ENCODE measurements at regions not wholly inside any gene's neighbourhood (a gene's known extent, or its start where the extent isn't known, plus 50 kb on each side); places are given as distances from the start of the nearest gene placed in this dataset.
"Not testable (repeated sequence)": the region's sequence is repeated elsewhere in the genome, so short reads cannot be mapped to it uniquely, and the experiment has no call there.

DNA sequence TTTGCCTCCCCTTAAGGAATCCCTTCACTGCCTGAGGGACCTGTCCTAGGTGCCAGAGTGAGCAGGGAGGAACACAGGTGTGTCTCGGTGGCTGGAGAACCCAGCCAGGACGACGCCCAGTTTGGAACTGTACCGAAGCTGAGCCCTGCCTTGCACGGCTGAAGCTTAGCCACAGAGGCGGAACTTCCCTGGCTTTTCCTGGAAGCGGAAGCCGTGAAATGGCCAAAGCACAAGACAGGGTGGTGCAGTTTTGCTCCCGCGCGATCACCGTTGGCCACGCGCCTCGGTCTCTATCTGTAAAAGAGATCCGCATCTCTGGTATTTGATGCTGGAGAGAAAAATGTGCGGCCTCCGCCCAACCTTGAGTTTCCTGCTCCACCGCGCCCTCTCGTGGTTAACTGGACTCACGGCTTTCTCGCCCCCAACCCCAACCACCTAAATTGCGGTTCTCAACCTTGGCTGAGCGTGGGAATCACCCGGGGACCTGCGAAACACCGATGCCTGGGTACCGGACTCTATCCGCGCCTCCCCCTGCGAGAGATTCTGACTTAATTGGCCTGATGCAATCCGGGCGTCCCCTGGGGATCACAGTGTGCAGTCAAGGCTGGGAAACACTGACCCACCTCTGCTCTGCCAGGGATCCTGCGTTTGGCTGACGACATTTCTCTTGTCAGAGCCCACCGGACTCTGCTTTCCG lies 70.7 kb upstream of the ABHD2 start:
- peak; percentile 55 to 96 for DNase-seq (ENCODE audit: low spot score in 2 of 2)
- intact Hi-C loops (cut with DNase I) = loop anchor here (1.0 to 10.0 kb wide), 6 partner anchors 35 to 363 kb away; partner anchors contain the start of genes ABHD2 and FANCI

GRCh38 chr15:89018207-89018606 lies 70.0 kb upstream of the ABHD2 start:
- peak overlapping the region; percentile 36 to 40 for H3K4me3 ChIP-seq
- intact Hi-C loops (cut with DNase I) = loop anchor here (5.0 to 10.0 kb wide), 4 partner anchors 69 to 363 kb away; partner anchors contain the start of genes ABHD2 and FANCI
- H3K4me1 ChIP-seq = peaks cover 24 to 57% of the 10 kb centered on the region in 2 donors

More for the DNA sequence above, 70.7 kb upstream of the ABHD2 start:
- TF ChIP-seq, protein P1, sequence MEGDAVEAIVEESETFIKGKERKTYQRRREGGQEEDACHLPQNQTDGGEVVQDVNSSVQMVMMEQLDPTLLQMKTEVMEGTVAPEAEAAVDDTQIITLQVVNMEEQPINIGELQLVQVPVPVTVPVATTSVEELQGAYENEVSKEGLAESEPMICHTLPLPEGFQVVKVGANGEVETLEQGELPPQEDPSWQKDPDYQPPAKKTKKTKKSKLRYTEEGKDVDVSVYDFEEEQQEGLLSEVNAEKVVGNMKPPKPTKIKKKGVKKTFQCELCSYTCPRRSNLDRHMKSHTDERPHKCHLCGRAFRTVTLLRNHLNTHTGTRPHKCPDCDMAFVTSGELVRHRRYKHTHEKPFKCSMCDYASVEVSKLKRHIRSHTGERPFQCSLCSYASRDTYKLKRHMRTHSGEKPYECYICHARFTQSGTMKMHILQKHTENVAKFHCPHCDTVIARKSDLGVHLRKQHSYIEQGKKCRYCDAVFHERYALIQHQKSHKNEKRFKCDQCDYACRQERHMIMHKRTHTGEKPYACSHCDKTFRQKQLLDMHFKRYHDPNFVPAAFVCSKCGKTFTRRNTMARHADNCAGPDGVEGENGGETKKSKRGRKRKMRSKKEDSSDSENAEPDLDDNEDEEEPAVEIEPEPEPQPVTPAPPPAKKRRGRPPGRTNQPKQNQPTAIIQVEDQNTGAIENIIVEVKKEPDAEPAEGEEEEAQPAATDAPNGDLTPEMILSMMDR (IDR thresholded peaks at IDR 0.05) = peak; percentile 76 to 82 (median 79)
- Histone ChIP-seq H3K4me1 (peaks cover 22 to 51% of the 10 kb centered on the region in 2 donors), H3K9me3 (no peaks in the 10 kb centered on the region), H3K36me3 (no peaks in the 10 kb centered on the region), H3K27me3 (no peaks in the 10 kb centered on the region), H3K27ac (peak overlapping the region; percentile 95 to 96), H3K4me3 (peak overlapping the region; percentile 36 to 40)

GRCh38 chr15:89019436-89019835 lies 68.8 kb upstream of the ABHD2 start:
- no peaks in the 10 kb centered on the region for H3K36me3 ChIP-seq
- peaks cover 24 to 65% of the 10 kb centered on the region in 2 donors for H3K4me1 ChIP-seq
- H3K9me3 ChIP-seq = no peaks in the 10 kb centered on the region
- H3K27me3 ChIP-seq = no peaks in the 10 kb centered on the region
- TF ChIP-seq, protein P1 (IDR thresholded peaks at IDR 0.05) = no peak
- intact Hi-C loops (cut with DNase I) = loop anchor here (5.0 to 10.0 kb wide), 4 partner anchors 68 to 365 kb away; partner anchors contain the start of genes ABHD2 and FANCI
- peak overlapping the region; percentile 95 to 96 for H3K27ac ChIP-seq
- DNase-seq (ENCODE audit: low spot score in 2 of 2) = no peak
- H3K4me3 ChIP-seq = no peak overlapping the region

More at GRCh38 chr15:89018207-89018606, 70.0 kb upstream of the ABHD2 start:
- H3K27me3 ChIP-seq = no peaks in the 10 kb centered on the region
- peak; percentile 60 to 93 for DNase-seq (ENCODE audit: low spot score in 2 of 2)
- H3K27ac ChIP-seq = peak overlapping the region; percentile 95 to 96
- no peaks in the 10 kb centered on the region for H3K36me3 ChIP-seq
- no peaks in the 10 kb centered on the region for H3K9me3 ChIP-seq
- TF ChIP-seq, protein P1 (IDR thresholded peaks at IDR 0.05) = no peak

DNA sequence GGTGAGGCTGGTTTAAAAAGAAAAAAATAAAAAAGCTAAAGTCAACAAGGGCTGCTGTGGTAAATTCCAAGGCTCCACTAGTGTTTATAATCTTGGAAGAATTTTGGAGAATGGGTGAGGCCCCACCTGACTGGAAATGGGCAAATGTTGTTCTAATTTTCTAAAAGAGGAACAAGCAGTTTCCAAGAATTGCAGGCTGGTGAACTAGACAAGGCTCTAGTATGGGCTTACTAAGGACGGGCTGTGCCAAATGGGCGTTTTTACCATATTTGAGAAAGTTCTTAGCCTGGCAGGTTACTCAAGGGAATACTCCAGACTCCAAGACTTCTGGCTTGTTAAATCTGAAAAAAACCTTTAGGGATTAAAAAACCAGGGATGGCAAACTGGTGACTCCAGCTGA lies 67.0 kb upstream of the ABHD2 start:
- DNase-seq (ENCODE audit: low spot score in 2 of 2) = peak in 1 of 2 donors; percentile 94
- Histone ChIP-seq H3K9me3 (no peaks in the 10 kb centered on the region), H3K36me3 (no peaks in the 10 kb centered on the region), H3K4me1 (peaks cover 24 to 62% of the 10 kb centered on the region in 2 donors), H3K27me3 (no peaks in the 10 kb centered on the region), H3K4me3 (no peak overlapping the region), H3K27ac (peak overlapping the region; percentile 95 to 96)
- TF ChIP-seq, protein P1 (IDR thresholded peaks at IDR 0.05) = no peak
- intact Hi-C loops (cut with DNase I) = no loop called here

DNA sequence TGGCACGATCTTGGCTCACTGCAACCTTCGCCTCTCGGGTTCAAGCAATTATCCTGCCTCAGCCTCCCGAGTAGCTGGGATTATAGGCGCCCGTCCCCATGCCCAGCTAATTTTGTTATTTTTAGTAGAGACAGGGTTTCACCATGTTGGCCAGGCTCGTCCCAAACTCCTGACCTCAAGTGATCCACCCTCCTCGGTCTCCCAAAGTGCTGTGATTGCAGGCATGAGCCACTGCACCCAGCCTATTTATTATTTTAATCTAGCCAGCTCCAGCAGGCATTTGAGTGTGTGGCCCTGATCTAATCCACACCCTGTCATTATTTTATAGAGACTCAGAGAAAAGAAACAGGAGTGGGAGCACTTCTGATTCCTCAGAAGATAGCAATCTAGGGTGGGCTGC lies 66.4 kb upstream of the ABHD2 start:
- peak overlapping the region; percentile 93 to 95 for H3K27ac ChIP-seq
- H3K36me3 ChIP-seq, H3K9me3 ChIP-seq, H3K27me3 ChIP-seq: not testable (repeated sequence)
- intact Hi-C loops (cut with DNase I) = loop anchor here (2.0 kb wide), 1 partner anchor 31 kb away; no protein-coding TSS in a partner anchor
- peak in 1 of 2 donors; percentile 81 for DNase-seq (ENCODE audit: low spot score in 2 of 2)
- H3K4me1 ChIP-seq = peaks cover 22 to 56% of the 10 kb centered on the region in 2 donors
- H3K4me3 ChIP-seq = peak overlapping the region in 1 of 2 donors; percentile 29

- Histone ChIP-seq H3K4me3 (no peak overlapping the region), H3K4me1 (peaks cover 16 to 44% of the 10 kb centered on the region in 2 donors), H3K27ac (peak overlapping the region; percentile 93 to 95), H3K9me3 (no peaks in the 10 kb centered on the region), H3K36me3 (no peaks in the 10 kb centered on the region), H3K27me3 (no peaks in the 10 kb centered on the region)
- TF ChIP-seq, protein P1 (IDR thresholded peaks at IDR 0.05) = no peak
- intact Hi-C loops (cut with DNase I) = loop anchor here (2.0 kb wide), 1 partner anchor 29 kb away; no protein-coding TSS in a partner anchor
- no peak for DNase-seq (ENCODE audit: low spot score in 2 of 2)
These were observed 64.8 kb upstream of the ABHD2 start for GRCh38 chr15:89023311-89023961.

Measured in ascending aorta (tissue), 2 donors.